Natural killer cell (primary cell): ENCODE measurements at regions not wholly inside any gene's neighbourhood (a gene's known extent, or its start where the extent isn't known, plus 50 kb on each side); places are given as distances from the start of the nearest gene placed in this dataset.
"Not testable (repeated sequence)": the region's sequence is repeated elsewhere in the genome, so short reads cannot be mapped to it uniquely, and the experiment has no call there.

Experiments
- ATAC-seq, 3 donors: fragments of 150-1000 bp in 2 of 3; fragments of 200-7000 bp in 1 of 3; cut with Tn5 transposase; 1 replicate in 1 of 3; 2 replicates in 2 of 3; pipeline ENCODE4 v1.10.0; 2021; ENCODE audit warnings: mild to moderate bottlenecking in 2 of 3, moderate library complexity in 2 of 3
- DNase-seq, 2 donors: peaks; one replicate each; pipeline versions ENCODE4 v3.0.0 to v3.0.0-alpha.2; 2013 to 2021; ENCODE audit warnings: mixed read lengths in 1 of 2
- H3K27ac ChIP-seq: one replicate; pipeline ENCODE4 v1.5.1; 2013; ENCODE audit warnings: mild to moderate bottlenecking, low read length
- H3K27me3 ChIP-seq: one replicate; pipeline ENCODE4 v1.6.1; 2013; ENCODE audit warnings: low read length; ENCODE audit not compliant: control insufficient read depth, insufficient read depth
- H3K36me3 ChIP-seq: one replicate; pipeline ENCODE4 v1.6.1; 2013; ENCODE audit warnings: low read length; ENCODE audit not compliant: control insufficient read depth, insufficient read depth
- H3K4me1 ChIP-seq: one replicate; pipeline ENCODE4 v1.6.1; 2013; ENCODE audit warnings: low read length; ENCODE audit not compliant: control insufficient read depth, insufficient read depth
- H3K4me3 ChIP-seq: one replicate; pipeline ENCODE4 v1.5.1; 2013; ENCODE audit warnings: low read length
- H3K9me3 ChIP-seq: one replicate; pipeline ENCODE4 v1.6.1; 2013; ENCODE audit warnings: low read length; ENCODE audit not compliant: control insufficient read depth, insufficient read depth
- H3K27ac Mint-ChIP-seq, 2 donors: one replicate each; pipeline ENCODE4 v1.8.0; 2022; ENCODE audit warnings: mild to moderate bottlenecking in 2 of 2, mixed read lengths in 2 of 2, moderate library complexity in 1 of 2
- H3K27me3 Mint-ChIP-seq, 2 donors: one replicate each; pipeline ENCODE4 v1.8.0; 2022; ENCODE audit warnings: low read depth in 2 of 2, mixed read lengths in 2 of 2
- H3K36me3 Mint-ChIP-seq: one replicate; pipeline ENCODE4 v1.8.0; 2022; ENCODE audit warnings: mixed read lengths
- H3K4me1 Mint-ChIP-seq, 2 donors: one replicate each; pipeline ENCODE4 v1.8.0; 2022; ENCODE audit warnings: mixed read lengths in 2 of 2
- H3K4me3 Mint-ChIP-seq: one replicate; pipeline ENCODE4 v1.8.0; 2022; ENCODE audit warnings: mild to moderate bottlenecking, moderate library complexity, mixed read lengths
- H3K9me3 Mint-ChIP-seq, 2 donors: one replicate each; pipeline ENCODE4 v1.8.0; 2022; ENCODE audit warnings: mixed read lengths in 2 of 2
- CTCF ChIP-seq: fragments of 200-600 bp; IDR thresholded peaks from one replicate; pipeline ENCODE4 v1.8.0; 2022; ENCODE audit warnings: antibody characterized with exemption
- WGBS: methylation state at CpG from one replicate; pipeline ENCODE4 v1.1.7; 2013; ENCODE audit warnings: missing lambda C conversion rate; ENCODE audit not compliant: insufficient coverage; 5-methylcytosine and 5-hydroxymethylcytosine counted together
- intact Hi-C: fragments of 100-400 bp; cut with micrococcal nuclease; formaldehyde crosslinking; loops from one replicate; pipeline ENCODE4 v1.14.2; 2022

- intact Hi-C loops = no loop called here
- H3K27ac Mint-ChIP-seq = no peak overlapping the region
- ATAC-seq (no peak), DNase-seq (no peak)
- Histone ChIP-seq H3K27ac (no peak overlapping the region), H3K36me3 (no peaks in the 10 kb centered on the region), H3K9me3 (no peaks in the 10 kb centered on the region), H3K27me3 (no peaks in the 10 kb centered on the region), H3K4me1 (no peaks in the 10 kb centered on the region), H3K4me3 (no peak overlapping the region)
- no peak for TF ChIP-seq CTCF
- no peak overlapping the region for H3K4me3 Mint-ChIP-seq
- H3K4me1 Mint-ChIP-seq = no peaks in the 10 kb centered on the region
- H3K36me3 Mint-ChIP-seq = no peaks in the 10 kb centered on the region
- 84% methylated on average over 8 of the region's 8 CpGs for WGBS
- H3K9me3 Mint-ChIP-seq = no peaks in the 10 kb centered on the region
- H3K27me3 Mint-ChIP-seq = no peaks in the 10 kb centered on the region
Observed at GRCh38 chr1:114034567-114035303, 55.5 kb downstream of the OLFML3 start.

- H3K9me3 ChIP-seq = no peaks in the 10 kb centered on the region
- 96% methylated on average over 4 of the region's 4 CpGs for WGBS
- Mint-ChIP-seq H3K9me3 (no peaks in the 10 kb centered on the region), H3K4me3 (no peak overlapping the region), H3K27ac (no peak overlapping the region), H3K4me1 (peaks cover 4% of the 10 kb centered on the region in 2 donors), H3K27me3 (no peaks in the 10 kb centered on the region), H3K36me3 (no peaks in the 10 kb centered on the region)
- H3K27ac ChIP-seq = no peak overlapping the region
- H3K36me3 ChIP-seq = no peaks in the 10 kb centered on the region
- no peak overlapping the region for H3K4me3 ChIP-seq
- no peaks in the 10 kb centered on the region for H3K27me3 ChIP-seq
- DNase-seq = no peak
- intact Hi-C loops = no loop called here
- no peaks in the 10 kb centered on the region for H3K4me1 ChIP-seq
- TF ChIP-seq CTCF = no peak
- no peak for ATAC-seq
Observed at GRCh38 chr1:114035304-114035700, 56.0 kb downstream of the OLFML3 start.

DNA sequence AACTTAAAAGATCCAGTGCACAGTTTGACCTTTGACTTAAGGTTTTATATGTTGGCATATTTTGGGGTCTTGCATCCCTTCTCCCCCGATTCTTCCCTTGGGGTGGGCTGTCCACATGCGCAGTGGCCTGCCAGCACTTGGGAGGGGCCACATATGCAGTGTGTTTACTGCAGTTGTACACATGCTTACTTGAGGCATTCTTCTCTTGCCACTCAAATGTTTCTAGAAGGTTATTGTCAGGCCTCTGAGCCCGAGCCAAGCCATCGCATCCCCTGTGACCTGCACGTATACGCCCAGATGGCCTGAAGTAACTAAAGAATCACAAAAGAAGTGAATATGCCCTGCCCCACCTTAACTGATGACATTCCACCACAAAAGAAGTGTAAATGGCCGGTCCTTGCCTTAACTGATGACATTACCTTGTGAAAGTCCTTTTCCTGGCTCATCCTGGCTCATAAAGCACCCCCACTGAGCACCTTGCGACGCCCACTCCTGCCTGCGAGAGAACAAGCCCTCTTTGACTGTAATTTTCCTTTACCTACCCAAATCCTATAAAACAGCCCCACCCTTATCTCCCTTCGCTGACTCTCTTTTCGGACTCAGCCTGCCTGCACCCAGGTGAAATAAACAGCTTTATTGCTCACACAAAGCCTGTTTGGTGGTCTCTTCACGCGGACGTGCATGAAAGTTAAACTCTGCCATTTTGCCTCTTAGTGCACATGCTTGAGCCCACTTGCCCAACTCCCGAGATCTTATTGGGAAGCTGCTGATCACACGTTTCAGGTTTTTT, 57.8 kb downstream of the OLFML3 start:
- H3K27ac ChIP-seq, H3K4me3 ChIP-seq, H3K27ac Mint-ChIP-seq, H3K27me3 ChIP-seq, intact Hi-C loops, DNase-seq, H3K27me3 Mint-ChIP-seq, H3K4me1 Mint-ChIP-seq, H3K4me3 Mint-ChIP-seq, H3K36me3 Mint-ChIP-seq, H3K9me3 Mint-ChIP-seq, H3K4me1 ChIP-seq, H3K36me3 ChIP-seq, H3K9me3 ChIP-seq, ATAC-seq: not testable (repeated sequence)
- WGBS = 87% methylated on average over 12 of the region's 17 CpGs

GRCh38 chr1:114037631-114037890, 58.3 kb downstream of the OLFML3 start:
- H3K27me3 Mint-ChIP-seq = no peaks in the 10 kb centered on the region
- H3K4me1 ChIP-seq = no peaks in the 10 kb centered on the region
- no peak overlapping the region for H3K27ac Mint-ChIP-seq

More at GRCh38 chr1:114037631-114037890, 58.3 kb downstream of the OLFML3 start:
- Histone ChIP-seq H3K4me3 (no peak overlapping the region), H3K27ac (no peak overlapping the region), H3K36me3 (no peaks in the 10 kb centered on the region), H3K9me3 (no peaks in the 10 kb centered on the region), H3K27me3 (no peaks in the 10 kb centered on the region)
- no peak for DNase-seq
- Mint-ChIP-seq H3K9me3 (no peaks in the 10 kb centered on the region), H3K36me3 (no peaks in the 10 kb centered on the region), H3K4me3 (no peak overlapping the region), H3K4me1 (peaks cover 5% of the 10 kb centered on the region in 2 donors)
- TF ChIP-seq CTCF = no peak
- WGBS = 92% methylated on average over 2 of the region's 2 CpGs
- no peak for ATAC-seq
- intact Hi-C loops = no loop called here
